DMS153 treated with DMSO at 0.1 percent for 48 hours (cell line): ENCODE measurements at regions not wholly inside any gene's neighbourhood (a gene's known extent, or its start where the extent isn't known, plus 50 kb on each side); places are given as distances from the start of the nearest gene placed in this dataset.
"Not testable (repeated sequence)": the region's sequence is repeated elsewhere in the genome, so short reads cannot be mapped to it uniquely, and the experiment has no call there.

Experiments used
- DNase-seq: peaks from one replicate; lab custom pipeline; 2025; ENCODE audit not compliant: unreplicated experiment; lab: John Stamatoyannopoulos, UW

GRCh38 chr10:56298941-56299340 lies 62.1 kb downstream of the ZWINT start:
- DNase-seq, result no peak

GRCh38 chr10:56296618-56297017 lies 64.4 kb downstream of the ZWINT start:
- no peak for DNase-seq

GRCh38 chr10:56288403-56288802 lies 72.7 kb downstream of the ZWINT start:
- DNase-seq, result no peak

GRCh38 chr10:56286096-56286495 lies 75.0 kb downstream of the ZWINT start:
- DNase-seq, result no peak

GRCh38 chr10:56279270-56279669 lies 81.8 kb downstream of the ZWINT start:
- DNase-seq, result no peak

- DNase-seq, result no peak
These were observed 91.9 kb downstream of the ZWINT start for GRCh38 chr10:56269181-56269580.

- DNase-seq, result no peak
These were observed 94.9 kb downstream of the ZWINT start for GRCh38 chr10:56266120-56266519.

GRCh38 chr10:56258991-56259390 lies 102.1 kb downstream of the ZWINT start:
- no peak for DNase-seq

GRCh38 chr10:56258378-56258777 lies 102.7 kb downstream of the ZWINT start:
- DNase-seq, result no peak

- no peak for DNase-seq
These were observed 105.8 kb downstream of the ZWINT start for GRCh38 chr10:56255298-56255697.

- DNase-seq, result no peak
These were observed 120.6 kb downstream of the ZWINT start for GRCh38 chr10:56240471-56240870.

GRCh38 chr10:56231436-56231835 lies 129.6 kb downstream of the ZWINT start:
- DNase-seq, result no peak

GRCh38 chr10:56222237-56222636 lies 138.8 kb downstream of the ZWINT start:
- no peak for DNase-seq

GRCh38 chr10:56212951-56213350 lies 148.1 kb downstream of the ZWINT start:
- no peak for DNase-seq

- DNase-seq, result no peak
These were observed 179.5 kb downstream of the ZWINT start for GRCh38 chr10:56181607-56182006.

GRCh38 chr10:56178210-56178609 lies 182.8 kb downstream of the ZWINT start:
- DNase-seq, result no peak

GRCh38 chr10:56155091-56155513 lies 206.0 kb downstream of the ZWINT start:
- not testable (repeated sequence) for DNase-seq

- DNase-seq, result no peak
These were observed 214.3 kb downstream of the ZWINT start for GRCh38 chr10:56146806-56147205.

- DNase-seq, result no peak
These were observed 218.8 kb downstream of the ZWINT start for GRCh38 chr10:56142092-56142728.

- peak; percentile 62 for DNase-seq
These were observed 221.7 kb downstream of the ZWINT start for GRCh38 chr10:56139405-56139804.

- DNase-seq, result no peak
These were observed 225.2 kb downstream of the ZWINT start for GRCh38 chr10:56135828-56136227.

GRCh38 chr10:56123247-56123646 lies 237.8 kb downstream of the ZWINT start:
- no peak for DNase-seq

GRCh38 chr10:56116684-56117083 lies 244.4 kb downstream of the ZWINT start:
- DNase-seq, result peak; percentile 39
